HepG2 (cell line): ENCODE measurements at regions not wholly inside any gene's neighbourhood (a gene's known extent, or its start where the extent isn't known, plus 50 kb on each side); places are given as distances from the start of the nearest gene placed in this dataset.

Source experiments
- AGO1 ChIP-seq: fragments of 200-400 bp; formaldehyde crosslinking; IDR thresholded peaks from 2 replicates; pipeline ENCODE4 v1.6.1; 2017; ENCODE audit warnings: mild to moderate bottlenecking, low read depth, low read length, moderate library complexity; ENCODE audit not compliant: poor library complexity, severe bottlenecking
- FIP1L1 ChIP-seq: fragments of 200-400 bp; formaldehyde crosslinking; IDR thresholded peaks from 2 replicates; pipeline ENCODE4 v1.6.1; 2018; ENCODE audit warnings: low read depth, mild to moderate bottlenecking, low read length, moderate library complexity, borderline replicate concordance; ENCODE audit not compliant: insufficient read depth
- JUND ChIP-seq: sonication (generic); formaldehyde crosslinking; IDR thresholded peaks from 2 replicates; pipeline ENCODE4 v1.8.0; 2022; ENCODE audit warnings: mild to moderate bottlenecking, missing genetic modification reagents
- NFATC3 ChIP-seq: sonication (generic); formaldehyde crosslinking; IDR thresholded peaks from 2 replicates; pipeline ENCODE4 v1.5.1; 2020; ENCODE audit warnings: mild to moderate bottlenecking, missing genetic modification reagents
- NFYB ChIP-seq: sonication (generic); formaldehyde crosslinking; IDR thresholded peaks from 2 replicates; pipeline ENCODE4 v1.4.0; 2020; ENCODE audit warnings: missing genetic modification reagents
- TF ChIP-seq, protein P1 (sequence below): sonication (generic); formaldehyde crosslinking; IDR thresholded peaks from 2 replicates; pipeline ENCODE4 v1.5.0; 2020; ENCODE audit warnings: mild to moderate bottlenecking, missing genetic modification reagents, moderate library complexity

DNA sequence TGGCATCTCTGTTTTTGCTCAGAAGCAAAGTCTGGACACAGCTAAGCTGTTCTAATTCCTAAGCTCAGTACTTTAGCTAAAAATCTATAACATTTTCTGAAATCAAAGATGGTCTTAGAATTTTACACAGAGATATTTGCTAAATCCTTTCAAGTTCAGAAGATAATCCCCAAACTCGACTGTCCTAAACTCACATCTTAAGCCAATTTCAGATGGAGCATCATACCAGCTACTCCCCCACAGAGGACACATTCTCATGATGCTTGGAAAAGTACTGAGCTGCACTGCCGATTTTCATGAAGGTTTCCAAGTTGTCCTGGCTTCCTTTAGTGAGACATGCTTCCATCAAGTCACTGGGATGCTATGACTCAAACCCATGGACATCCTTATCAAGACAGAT is 535.5 kb downstream of the SUCLG1 start:
- TF ChIP-seq NFYB (CRISPR knock-in tag) (no peak), JUND (CRISPR knock-in tag) (no peak), AGO1 (no peak), FIP1L1 (no peak), NFATC3 (CRISPR knock-in tag) (no peak)
- TF ChIP-seq, protein P1, sequence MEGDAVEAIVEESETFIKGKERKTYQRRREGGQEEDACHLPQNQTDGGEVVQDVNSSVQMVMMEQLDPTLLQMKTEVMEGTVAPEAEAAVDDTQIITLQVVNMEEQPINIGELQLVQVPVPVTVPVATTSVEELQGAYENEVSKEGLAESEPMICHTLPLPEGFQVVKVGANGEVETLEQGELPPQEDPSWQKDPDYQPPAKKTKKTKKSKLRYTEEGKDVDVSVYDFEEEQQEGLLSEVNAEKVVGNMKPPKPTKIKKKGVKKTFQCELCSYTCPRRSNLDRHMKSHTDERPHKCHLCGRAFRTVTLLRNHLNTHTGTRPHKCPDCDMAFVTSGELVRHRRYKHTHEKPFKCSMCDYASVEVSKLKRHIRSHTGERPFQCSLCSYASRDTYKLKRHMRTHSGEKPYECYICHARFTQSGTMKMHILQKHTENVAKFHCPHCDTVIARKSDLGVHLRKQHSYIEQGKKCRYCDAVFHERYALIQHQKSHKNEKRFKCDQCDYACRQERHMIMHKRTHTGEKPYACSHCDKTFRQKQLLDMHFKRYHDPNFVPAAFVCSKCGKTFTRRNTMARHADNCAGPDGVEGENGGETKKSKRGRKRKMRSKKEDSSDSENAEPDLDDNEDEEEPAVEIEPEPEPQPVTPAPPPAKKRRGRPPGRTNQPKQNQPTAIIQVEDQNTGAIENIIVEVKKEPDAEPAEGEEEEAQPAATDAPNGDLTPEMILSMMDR (CRISPR knock-in tag) = no peak
